NB4 (cell line): ENCODE measurements at regions not wholly inside any gene's neighbourhood (a gene's known extent, or its start where the extent isn't known, plus 50 kb on each side); places are given as distances from the start of the nearest gene placed in this dataset.

Source experiments
- MAX ChIP-seq: IDR thresholded peaks from 2 replicates; pipeline ENCODE4 v1.6.1; 2011; ENCODE audit warnings: low read depth, low read length
- TF ChIP-seq, protein P1 (sequence below): IDR thresholded peaks from one replicate; pipeline ENCODE4 v1.5.1; 2012; ENCODE audit warnings: low read depth, low read length

- TF ChIP-seq, protein P1, sequence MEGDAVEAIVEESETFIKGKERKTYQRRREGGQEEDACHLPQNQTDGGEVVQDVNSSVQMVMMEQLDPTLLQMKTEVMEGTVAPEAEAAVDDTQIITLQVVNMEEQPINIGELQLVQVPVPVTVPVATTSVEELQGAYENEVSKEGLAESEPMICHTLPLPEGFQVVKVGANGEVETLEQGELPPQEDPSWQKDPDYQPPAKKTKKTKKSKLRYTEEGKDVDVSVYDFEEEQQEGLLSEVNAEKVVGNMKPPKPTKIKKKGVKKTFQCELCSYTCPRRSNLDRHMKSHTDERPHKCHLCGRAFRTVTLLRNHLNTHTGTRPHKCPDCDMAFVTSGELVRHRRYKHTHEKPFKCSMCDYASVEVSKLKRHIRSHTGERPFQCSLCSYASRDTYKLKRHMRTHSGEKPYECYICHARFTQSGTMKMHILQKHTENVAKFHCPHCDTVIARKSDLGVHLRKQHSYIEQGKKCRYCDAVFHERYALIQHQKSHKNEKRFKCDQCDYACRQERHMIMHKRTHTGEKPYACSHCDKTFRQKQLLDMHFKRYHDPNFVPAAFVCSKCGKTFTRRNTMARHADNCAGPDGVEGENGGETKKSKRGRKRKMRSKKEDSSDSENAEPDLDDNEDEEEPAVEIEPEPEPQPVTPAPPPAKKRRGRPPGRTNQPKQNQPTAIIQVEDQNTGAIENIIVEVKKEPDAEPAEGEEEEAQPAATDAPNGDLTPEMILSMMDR = no peak
- TF ChIP-seq MAX = no peak
These were observed 716.9 kb downstream of the TYW1 start for GRCh38 chr7:67713451-67714056.
